Activated T-cell treated with anti-CD3 and anti-CD28 coated beads, Interleukin-2, amount 50 U/mL, for 24 hours (primary cell): ENCODE measurements at regions not wholly inside any gene's neighbourhood (a gene's known extent, or its start where the extent isn't known, plus 50 kb on each side); places are given as distances from the start of the nearest gene placed in this dataset.

Source experiments
- DNase-seq: peaks from one replicate; pipeline ENCODE4 v3.0.0-alpha.2; 2020
- H3K27ac Mint-ChIP-seq: 2 replicates; pipeline ENCODE4 v1.8.0; 2020; ENCODE audit warnings: mild to moderate bottlenecking, mixed read lengths
- H3K27me3 Mint-ChIP-seq: 2 replicates; pipeline ENCODE4 v1.8.0; 2020; ENCODE audit warnings: mixed read lengths
- H3K36me3 Mint-ChIP-seq: 2 replicates; pipeline ENCODE4 v1.8.0; 2020; ENCODE audit warnings: low read depth, mixed read lengths
- H3K4me1 Mint-ChIP-seq: 2 replicates; pipeline ENCODE4 v1.8.0; 2020; ENCODE audit warnings: low read depth, mixed read lengths
- H3K4me3 Mint-ChIP-seq: 2 replicates; pipeline ENCODE4 v1.8.0; 2020; ENCODE audit warnings: mild to moderate bottlenecking, moderate library complexity, mixed read lengths
- H3K9me3 Mint-ChIP-seq: 2 replicates; pipeline ENCODE4 v1.8.0; 2020; ENCODE audit warnings: mixed read lengths

DNA sequence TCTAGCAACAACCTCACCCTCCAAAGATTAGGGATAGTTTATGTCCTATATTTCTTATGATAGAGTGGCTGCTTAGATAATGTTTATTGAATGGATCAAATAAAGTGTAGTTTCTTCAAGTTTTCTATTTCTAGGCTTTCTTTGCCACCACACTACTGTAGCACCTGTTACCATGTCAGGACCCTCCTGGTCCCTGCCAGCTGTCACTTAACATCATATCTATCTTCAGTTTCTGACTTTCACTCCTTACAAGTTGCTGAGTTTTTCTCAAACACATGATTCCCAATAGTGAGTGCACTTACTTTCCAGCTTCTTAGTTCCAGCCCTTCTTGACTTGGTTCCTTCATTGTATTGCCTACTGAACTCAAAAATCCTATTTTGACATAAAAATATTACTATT, 593.9 kb upstream of the PITX2 start:
- no peak overlapping the region for H3K4me3 Mint-ChIP-seq
- H3K27ac Mint-ChIP-seq: no peak overlapping the region
- no peaks in the 10 kb centered on the region for H3K4me1 Mint-ChIP-seq
- no peak for DNase-seq
- no peaks in the 10 kb centered on the region for H3K27me3 Mint-ChIP-seq
- peaks cover 3% of the 10 kb centered on the region for H3K9me3 Mint-ChIP-seq
- H3K36me3 Mint-ChIP-seq: no peaks in the 10 kb centered on the region

DNA sequence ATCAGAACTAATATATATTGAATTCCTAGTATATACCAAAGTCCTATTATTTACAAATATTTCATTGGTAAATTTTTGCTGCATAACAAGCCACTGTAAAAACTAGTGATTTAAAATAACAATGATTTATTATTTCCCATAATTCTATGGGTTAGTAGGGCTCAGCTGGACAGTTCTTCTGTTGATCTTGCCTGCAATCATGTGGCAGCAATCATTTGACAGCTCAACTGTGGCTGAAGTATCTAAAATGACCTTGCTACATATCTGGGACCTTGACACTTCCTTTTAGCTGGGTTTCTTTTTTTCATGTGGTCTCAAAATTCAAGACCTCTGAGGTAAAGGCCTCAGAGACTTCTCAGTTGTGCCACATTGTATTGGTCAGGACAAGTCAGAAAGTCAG, 598.5 kb upstream of the PITX2 start:
- H3K36me3 Mint-ChIP-seq: no peaks in the 10 kb centered on the region
- no peaks in the 10 kb centered on the region for H3K4me1 Mint-ChIP-seq
- no peak overlapping the region for H3K4me3 Mint-ChIP-seq
- no peaks in the 10 kb centered on the region for H3K27me3 Mint-ChIP-seq
- no peak overlapping the region for H3K27ac Mint-ChIP-seq
- H3K9me3 Mint-ChIP-seq: no peaks in the 10 kb centered on the region
- no peak for DNase-seq

DNA sequence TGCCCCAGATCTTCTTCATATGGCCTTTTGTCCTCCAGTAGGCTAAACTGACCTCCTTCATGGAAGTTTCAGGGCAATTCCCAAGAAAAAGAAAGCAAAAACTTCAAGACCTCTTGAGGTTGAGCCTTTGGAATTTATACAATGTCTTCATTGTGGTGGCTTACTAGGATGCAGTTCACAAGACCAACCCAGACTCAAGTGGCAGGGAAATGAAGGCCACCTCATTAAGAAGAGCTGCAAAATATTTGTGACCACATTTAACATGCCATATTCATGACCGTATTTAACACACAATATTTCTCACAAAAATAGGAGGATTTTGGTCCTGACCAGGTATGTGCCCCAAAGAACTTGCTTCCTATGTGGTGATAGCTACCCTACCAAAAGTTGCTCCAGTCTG, 605.5 kb upstream of the PITX2 start:
- Mint-ChIP-seq H3K4me3 (no peak overlapping the region), H3K27ac (no peak overlapping the region), H3K27me3 (no peaks in the 10 kb centered on the region), H3K4me1 (no peaks in the 10 kb centered on the region), H3K9me3 (peaks cover 10% of the 10 kb centered on the region), H3K36me3 (no peaks in the 10 kb centered on the region)
- DNase-seq: no peak

DNA sequence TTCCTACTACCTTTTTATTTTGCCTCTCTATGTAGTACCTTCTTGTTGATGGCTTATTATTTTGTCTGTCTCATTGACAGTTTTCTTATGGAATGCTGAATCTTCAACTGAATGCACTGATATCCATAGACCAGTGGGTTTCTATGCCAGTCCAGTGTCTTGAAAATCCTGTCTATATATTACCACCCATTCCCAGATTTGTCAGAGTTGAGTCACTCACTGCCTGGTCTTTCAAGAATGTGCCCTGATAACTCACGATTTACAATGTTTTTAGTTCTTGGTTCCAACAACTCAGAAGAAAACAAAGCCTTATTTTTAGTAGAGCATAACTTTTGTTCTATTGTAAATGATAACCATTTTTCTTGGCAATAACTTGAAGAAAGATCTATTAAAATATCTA, 606.0 kb upstream of the PITX2 start:
- peaks cover 10% of the 10 kb centered on the region for H3K9me3 Mint-ChIP-seq
- H3K4me3 Mint-ChIP-seq: no peak overlapping the region
- no peak for DNase-seq
- no peaks in the 10 kb centered on the region for H3K27me3 Mint-ChIP-seq
- H3K27ac Mint-ChIP-seq: no peak overlapping the region
- no peaks in the 10 kb centered on the region for H3K36me3 Mint-ChIP-seq
- H3K4me1 Mint-ChIP-seq: no peaks in the 10 kb centered on the region

DNA sequence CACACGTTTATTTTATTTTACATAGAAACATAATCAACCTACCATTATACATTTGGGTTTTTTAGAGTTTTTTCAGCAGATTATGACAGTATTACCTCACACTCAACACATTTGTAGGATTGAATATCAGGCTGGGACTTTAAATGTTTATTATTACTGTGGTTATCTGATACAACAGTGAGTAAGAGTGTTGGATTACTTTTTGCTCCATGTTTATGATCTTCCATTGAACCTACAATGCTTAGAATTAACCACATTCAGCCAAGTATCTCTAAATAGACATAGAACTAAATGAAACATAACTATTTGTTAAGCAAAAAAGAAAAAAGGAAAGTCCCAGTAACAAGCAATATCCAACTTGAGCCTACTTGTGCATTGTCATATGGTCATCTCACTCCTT, 607.4 kb upstream of the PITX2 start:
- no peaks in the 10 kb centered on the region for H3K27me3 Mint-ChIP-seq
- peaks cover 10% of the 10 kb centered on the region for H3K9me3 Mint-ChIP-seq
- H3K27ac Mint-ChIP-seq: no peak overlapping the region
- no peaks in the 10 kb centered on the region for H3K4me1 Mint-ChIP-seq
- no peaks in the 10 kb centered on the region for H3K36me3 Mint-ChIP-seq
- H3K4me3 Mint-ChIP-seq: no peak overlapping the region
- DNase-seq: no peak

DNA sequence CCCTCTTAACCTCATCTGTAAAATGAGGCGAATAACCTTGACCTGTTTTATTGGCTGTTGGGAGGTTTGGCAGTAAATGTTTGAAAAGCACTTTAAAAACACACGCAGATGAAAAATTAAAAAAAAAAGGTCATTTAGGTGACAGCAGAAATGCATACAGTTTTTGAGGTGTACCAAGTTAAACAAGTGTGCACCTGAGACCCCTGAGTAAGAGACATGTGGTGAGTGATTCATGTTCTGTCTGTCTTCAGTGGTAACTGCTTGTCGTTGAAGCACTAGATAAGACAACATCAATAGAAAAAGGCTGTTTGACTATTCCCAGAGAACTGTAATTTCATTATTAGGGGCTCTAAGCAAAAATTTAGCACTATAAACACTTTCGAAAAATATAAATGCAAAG, 608.4 kb upstream of the PITX2 start:
- Mint-ChIP-seq H3K27me3 (no peaks in the 10 kb centered on the region), H3K9me3 (peaks cover 10% of the 10 kb centered on the region), H3K4me1 (no peaks in the 10 kb centered on the region), H3K4me3 (no peak overlapping the region), H3K27ac (no peak overlapping the region), H3K36me3 (no peaks in the 10 kb centered on the region)
- DNase-seq: no peak

DNA sequence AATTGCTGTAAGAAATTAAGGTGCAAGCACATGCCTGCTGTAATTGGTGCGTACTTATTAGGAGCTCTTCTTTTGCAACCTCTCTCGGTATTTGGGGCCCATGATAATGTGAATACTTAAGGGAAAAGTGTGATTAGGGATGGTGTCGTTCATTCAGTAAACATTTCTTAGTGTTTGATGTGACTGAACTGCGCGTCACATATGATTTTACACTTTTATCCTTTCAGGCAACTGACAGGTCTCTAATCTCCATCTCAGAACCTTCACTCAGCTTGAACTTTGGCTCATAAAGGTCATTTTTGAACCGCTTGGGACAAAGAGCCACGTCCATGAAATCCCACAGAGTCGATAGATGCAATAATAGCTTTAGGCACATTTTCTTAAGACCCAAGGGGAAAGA, 612.1 kb upstream of the PITX2 start:
- Mint-ChIP-seq H3K4me1 (no peaks in the 10 kb centered on the region), H3K9me3 (peaks cover 4% of the 10 kb centered on the region), H3K36me3 (no peaks in the 10 kb centered on the region), H3K27me3 (no peaks in the 10 kb centered on the region), H3K27ac (no peak overlapping the region), H3K4me3 (no peak overlapping the region)
- DNase-seq: no peak

DNA sequence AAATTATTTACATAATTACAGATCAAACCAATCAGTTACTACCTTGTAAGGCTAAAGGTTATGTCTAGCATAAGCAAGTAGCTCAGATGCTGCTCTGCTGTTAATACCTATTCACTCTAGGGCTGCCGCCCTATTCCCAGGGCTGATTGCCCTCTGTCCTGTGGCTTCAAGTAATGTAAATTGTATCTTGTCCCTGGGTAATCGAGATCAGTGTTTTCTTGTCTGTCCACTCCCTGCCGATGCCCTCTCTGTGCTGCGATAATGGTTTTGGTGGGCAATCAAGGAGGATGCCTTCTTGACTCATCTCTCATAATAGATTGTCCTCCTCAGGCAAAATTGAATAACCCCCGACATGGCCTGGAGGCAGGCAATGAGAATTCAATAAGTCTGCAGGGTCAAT, 641.0 kb upstream of the PITX2 start:
- no peaks in the 10 kb centered on the region for H3K4me1 Mint-ChIP-seq
- no peak overlapping the region for H3K4me3 Mint-ChIP-seq
- no peaks in the 10 kb centered on the region for H3K9me3 Mint-ChIP-seq
- no peak overlapping the region for H3K27ac Mint-ChIP-seq
- no peaks in the 10 kb centered on the region for H3K27me3 Mint-ChIP-seq
- no peaks in the 10 kb centered on the region for H3K36me3 Mint-ChIP-seq
- no peak for DNase-seq

DNA sequence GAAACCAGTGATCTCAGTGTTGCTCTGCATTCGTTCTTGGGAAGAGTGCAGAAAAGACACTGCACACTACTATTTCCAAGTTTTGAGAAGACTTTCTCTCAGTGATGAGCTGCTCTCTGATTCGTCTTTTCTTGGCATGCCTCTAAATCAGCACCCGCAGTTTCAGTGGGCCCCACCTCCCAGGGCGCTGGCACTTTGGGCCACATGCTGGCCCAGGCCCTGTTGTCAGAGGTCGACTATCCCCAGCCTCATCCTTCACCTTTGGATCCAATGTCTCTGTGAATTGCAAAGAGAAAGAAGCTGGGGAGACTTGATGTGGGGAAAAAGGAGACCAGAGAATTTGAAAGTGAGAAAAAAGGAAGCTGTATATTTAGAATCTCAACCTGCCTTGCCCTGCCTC, 644.1 kb upstream of the PITX2 start:
- Mint-ChIP-seq H3K4me3 (no peak overlapping the region), H3K4me1 (no peaks in the 10 kb centered on the region)

DNA sequence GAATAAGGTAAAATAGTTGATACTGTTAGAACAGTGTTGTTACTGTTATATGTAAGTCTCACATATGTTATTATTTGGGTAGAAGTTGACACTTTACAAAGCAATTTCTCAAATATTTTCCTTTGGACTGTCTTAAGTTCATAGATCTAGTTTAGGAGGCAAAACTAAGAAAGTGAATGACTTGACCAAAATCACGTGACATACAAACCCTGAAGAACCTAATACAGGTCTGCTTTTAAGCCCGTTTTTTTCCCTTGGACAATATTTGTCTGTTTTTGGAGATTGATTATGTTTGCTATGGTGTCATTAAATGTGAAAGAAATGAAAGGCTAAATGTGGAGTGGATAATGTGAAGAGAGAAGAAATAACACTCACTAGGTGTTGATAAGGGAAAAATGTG, 644.9 kb upstream of the PITX2 start:
- H3K9me3 Mint-ChIP-seq: no peaks in the 10 kb centered on the region
- no peak for DNase-seq
- H3K4me3 Mint-ChIP-seq: no peak overlapping the region
- H3K27ac Mint-ChIP-seq: no peak overlapping the region
- H3K36me3 Mint-ChIP-seq: no peaks in the 10 kb centered on the region
- H3K27me3 Mint-ChIP-seq: no peaks in the 10 kb centered on the region
- H3K4me1 Mint-ChIP-seq: no peaks in the 10 kb centered on the region

More for the DNA sequence above, 644.1 kb upstream of the PITX2 start:
- no peaks in the 10 kb centered on the region for H3K36me3 Mint-ChIP-seq
- DNase-seq: no peak
- no peaks in the 10 kb centered on the region for H3K9me3 Mint-ChIP-seq
- H3K27me3 Mint-ChIP-seq: no peaks in the 10 kb centered on the region
- no peak overlapping the region for H3K27ac Mint-ChIP-seq

DNA sequence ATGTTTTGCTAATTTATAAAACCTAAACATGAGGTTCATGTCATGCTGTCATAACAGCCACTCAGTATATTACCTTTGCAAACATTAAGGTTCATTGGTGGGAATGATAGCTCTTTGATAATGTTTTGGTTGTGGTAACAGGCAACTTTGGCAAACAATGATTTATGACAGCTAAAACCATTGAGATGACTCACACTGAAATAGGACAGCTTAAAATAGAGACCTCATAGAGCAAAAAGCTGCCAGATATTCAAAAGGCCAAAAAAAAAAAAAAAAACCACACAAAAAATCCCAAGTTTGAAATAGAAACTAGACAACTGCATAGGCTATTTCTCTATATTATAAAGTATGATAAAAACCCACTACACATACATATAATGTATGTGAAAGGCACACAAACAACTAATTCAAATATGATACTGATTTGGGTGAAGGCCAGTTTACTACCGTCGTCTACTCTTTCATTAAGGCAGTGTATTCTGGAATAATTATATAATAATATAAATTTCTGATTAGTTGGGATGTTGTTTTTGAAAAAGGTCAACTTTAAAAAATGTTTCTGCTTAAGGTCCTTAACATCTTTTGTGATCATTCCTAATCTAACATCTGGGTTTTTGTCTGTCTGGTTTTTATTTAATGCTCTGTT, 646.0 kb upstream of the PITX2 start:
- no peak overlapping the region for H3K4me3 Mint-ChIP-seq
- no peaks in the 10 kb centered on the region for H3K4me1 Mint-ChIP-seq
- no peaks in the 10 kb centered on the region for H3K27me3 Mint-ChIP-seq
- no peaks in the 10 kb centered on the region for H3K36me3 Mint-ChIP-seq
- H3K9me3 Mint-ChIP-seq: no peaks in the 10 kb centered on the region
- no peak overlapping the region for H3K27ac Mint-ChIP-seq
- no peak for DNase-seq

DNA sequence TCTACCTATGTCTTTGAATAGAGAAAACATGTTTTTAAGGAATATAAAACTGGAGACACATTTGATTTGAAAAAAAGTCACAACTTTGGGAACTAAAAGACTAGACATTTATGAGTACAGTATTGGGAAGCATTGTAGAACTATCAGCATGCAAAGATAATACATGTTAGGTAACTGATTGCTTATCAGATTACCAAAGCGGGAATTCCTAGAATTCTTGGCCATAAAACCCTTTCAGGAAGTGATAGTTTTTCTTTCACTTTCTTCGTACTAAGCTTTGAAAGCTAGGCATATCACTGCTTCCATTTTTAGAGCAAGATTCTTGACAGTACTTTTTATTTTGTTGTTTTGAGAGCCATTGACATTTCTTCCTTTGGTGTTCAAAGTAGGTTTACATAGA, 646.6 kb upstream of the PITX2 start:
- H3K27me3 Mint-ChIP-seq: no peaks in the 10 kb centered on the region
- H3K4me3 Mint-ChIP-seq: no peak overlapping the region
- H3K27ac Mint-ChIP-seq: no peak overlapping the region
- no peaks in the 10 kb centered on the region for H3K9me3 Mint-ChIP-seq
- H3K4me1 Mint-ChIP-seq: no peaks in the 10 kb centered on the region
- no peak for DNase-seq
- H3K36me3 Mint-ChIP-seq: no peaks in the 10 kb centered on the region

DNA sequence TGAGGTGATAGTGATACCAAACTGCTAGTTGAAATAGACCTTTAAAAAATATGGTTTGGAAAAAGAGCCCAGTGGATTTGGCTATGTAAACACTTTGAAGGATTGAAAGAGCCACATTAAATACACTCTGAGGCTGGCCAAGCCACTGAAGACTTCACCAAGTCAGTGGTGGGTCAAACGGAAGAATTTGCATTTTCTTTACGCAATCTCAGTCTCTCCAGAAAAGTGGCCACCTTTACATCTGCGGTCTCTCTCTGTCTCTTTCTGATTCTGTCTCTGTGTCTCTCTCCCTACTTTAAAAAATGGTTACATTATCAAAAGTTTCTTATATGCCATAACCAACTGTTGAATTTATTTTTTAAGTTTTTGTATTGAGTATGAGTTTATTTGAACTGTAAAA, 651.2 kb upstream of the PITX2 start:
- DNase-seq: no peak
- Mint-ChIP-seq H3K27ac (no peak overlapping the region), H3K4me1 (no peaks in the 10 kb centered on the region), H3K4me3 (no peak overlapping the region), H3K27me3 (no peaks in the 10 kb centered on the region), H3K36me3 (no peaks in the 10 kb centered on the region), H3K9me3 (no peaks in the 10 kb centered on the region)

DNA sequence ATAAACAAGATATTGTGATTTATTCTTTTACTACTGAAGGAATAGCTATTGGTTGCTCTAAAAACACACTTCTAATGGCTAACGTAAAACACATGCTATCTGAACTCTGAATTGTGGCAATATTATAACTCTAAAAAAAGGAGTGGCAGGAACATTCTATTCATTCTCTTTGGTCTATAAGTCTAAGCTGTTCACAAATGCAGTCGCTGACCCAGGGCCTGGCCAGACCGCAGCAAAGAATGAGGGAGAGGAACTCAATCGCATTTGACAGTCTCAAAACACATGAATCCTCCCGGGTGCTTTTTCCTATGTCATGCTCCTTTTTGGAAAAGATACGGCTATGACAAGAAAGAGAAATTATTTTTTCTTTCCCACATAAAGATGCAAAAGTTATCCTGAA, 651.6 kb upstream of the PITX2 start:
- Mint-ChIP-seq H3K36me3 (no peaks in the 10 kb centered on the region), H3K4me1 (no peaks in the 10 kb centered on the region), H3K9me3 (no peaks in the 10 kb centered on the region), H3K27me3 (no peaks in the 10 kb centered on the region), H3K4me3 (no peak overlapping the region), H3K27ac (no peak overlapping the region)
- no peak for DNase-seq

DNA sequence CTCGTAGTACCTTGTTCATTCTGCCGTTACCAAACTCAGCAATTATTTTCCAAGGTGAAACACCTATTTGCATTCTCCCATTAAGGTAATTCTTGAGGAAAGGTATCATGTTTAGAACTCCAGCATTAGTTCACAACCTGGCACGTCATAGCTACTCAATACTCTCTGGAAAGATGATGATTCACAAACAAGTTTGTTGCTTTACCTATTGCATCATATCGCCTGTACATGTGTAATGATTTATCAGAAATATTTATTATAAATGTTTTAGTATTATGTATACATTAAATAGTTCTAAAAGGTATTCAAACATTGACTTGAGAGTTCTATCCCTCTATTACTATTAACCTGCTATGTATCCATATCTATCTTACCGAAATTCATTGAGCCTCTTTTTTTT, 658.3 kb upstream of the PITX2 start:
- H3K27me3 Mint-ChIP-seq: no peaks in the 10 kb centered on the region
- no peaks in the 10 kb centered on the region for H3K4me1 Mint-ChIP-seq
- no peak overlapping the region for H3K27ac Mint-ChIP-seq
- H3K36me3 Mint-ChIP-seq: no peaks in the 10 kb centered on the region
- no peak overlapping the region for H3K4me3 Mint-ChIP-seq
- DNase-seq: no peak
- H3K9me3 Mint-ChIP-seq: no peaks in the 10 kb centered on the region

DNA sequence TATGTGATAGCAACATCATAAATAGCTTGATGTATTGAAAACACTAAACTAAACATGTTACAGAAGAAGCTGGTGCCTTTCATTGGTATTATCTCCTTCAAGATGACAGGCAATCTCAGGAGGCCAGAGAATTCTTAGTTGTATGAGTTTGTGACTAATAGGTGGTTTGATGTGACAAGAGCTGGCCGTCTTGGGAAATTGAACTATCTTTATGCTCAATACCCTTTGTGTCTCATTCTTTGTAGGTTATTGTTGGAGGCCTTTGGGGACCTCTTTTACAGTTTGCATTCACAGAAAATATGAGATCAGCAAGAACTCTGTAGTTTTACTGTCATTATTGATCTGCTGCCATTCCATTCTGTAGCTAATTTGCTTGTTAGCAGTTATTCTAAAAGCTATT, 659.2 kb upstream of the PITX2 start:
- Mint-ChIP-seq H3K4me3 (no peak overlapping the region), H3K36me3 (no peaks in the 10 kb centered on the region), H3K27ac (no peak overlapping the region), H3K27me3 (no peaks in the 10 kb centered on the region), H3K9me3 (no peaks in the 10 kb centered on the region), H3K4me1 (no peaks in the 10 kb centered on the region)
- DNase-seq: no peak
